ENCODE measurements at regions not wholly inside any gene's neighbourhood (a gene's known extent, or its start where the extent isn't known, plus 50 kb on each side); places are given as distances from the start of the nearest gene placed in this dataset.

- no peaks in the 10 kb centered on the region for H3K27me3 ChIP-seq (replicated peaks; ENCODE audit: insufficient read depth, low read length)
- no peak for DNase-seq
- H3K79me2 ChIP-seq (ENCODE audit: low read length), result no peaks in the 10 kb centered on the region
- H3K27ac ChIP-seq (ENCODE audit: low read length), result no peak overlapping the region
- H3K4me3 ChIP-seq (ENCODE audit: low read length), result no peak overlapping the region
- H2AFZ ChIP-seq (ENCODE audit: low read length), result no peak overlapping the region
- no peaks in the 10 kb centered on the region for H3K4me1 ChIP-seq (ENCODE audit: low read length)
- TF ChIP-seq EZH2 (optimal IDR thresholded peaks at IDR 0.05; ENCODE audit: low read depth, low read length), result no peak
- TF ChIP-seq EZH2phosphoT487 (IDR thresholded peaks at IDR 0.05; ENCODE audit: low read length), result no peak
- no peak for TF ChIP-seq CTCF (IDR thresholded peaks at IDR 0.05; ENCODE audit: low read length)
- no peaks in the 10 kb centered on the region for H4K20me1 ChIP-seq (ENCODE audit: insufficient read depth, low read length)
- no peak overlapping the region for H3K9ac ChIP-seq (ENCODE audit: low read length)
- no peaks in the 10 kb centered on the region for H3K36me3 ChIP-seq (replicated peaks; ENCODE audit: insufficient read depth, low read length)
- no peaks in the 10 kb centered on the region for H3K9me2 ChIP-seq (replicated peaks; ENCODE audit: insufficient read depth, low read length)
- no peak overlapping the region for H3K4me2 ChIP-seq (ENCODE audit: low read depth, low read length)
- no peaks in the 10 kb centered on the region for H3F3A ChIP-seq (ENCODE audit: insufficient read depth, low read length)
- H3K9me3 ChIP-seq (replicated peaks; ENCODE audit: insufficient read depth, low read length), result no peaks in the 10 kb centered on the region
Observed at GRCh38 chr3:124318656-124319055, 326.7 kb upstream of the ROPN1 start.

- TF ChIP-seq EZH2phosphoT487 (IDR thresholded peaks at IDR 0.05; ENCODE audit: low read length) (no peak), CTCF (IDR thresholded peaks at IDR 0.05; ENCODE audit: low read length) (no peak), EZH2 (optimal IDR thresholded peaks at IDR 0.05; ENCODE audit: low read depth, low read length) (no peak)
- H3K36me3 ChIP-seq (replicated peaks; ENCODE audit: insufficient read depth, low read length), result no peaks in the 10 kb centered on the region
- H3K4me2 ChIP-seq (ENCODE audit: low read depth, low read length), result no peak overlapping the region
- no peak overlapping the region for H3K4me3 ChIP-seq (ENCODE audit: low read length)
- H3K79me2 ChIP-seq (ENCODE audit: low read length), result no peaks in the 10 kb centered on the region
- no peaks in the 10 kb centered on the region for H3K9me3 ChIP-seq (replicated peaks; ENCODE audit: insufficient read depth, low read length)
- H3K27me3 ChIP-seq (replicated peaks; ENCODE audit: insufficient read depth, low read length), result no peaks in the 10 kb centered on the region
- no peaks in the 10 kb centered on the region for H3K9me2 ChIP-seq (replicated peaks; ENCODE audit: insufficient read depth, low read length)
- DNase-seq, result no peak
- no peaks in the 10 kb centered on the region for H3F3A ChIP-seq (ENCODE audit: insufficient read depth, low read length)
- no peak overlapping the region for H2AFZ ChIP-seq (ENCODE audit: low read length)
- no peaks in the 10 kb centered on the region for H4K20me1 ChIP-seq (ENCODE audit: insufficient read depth, low read length)
- H3K4me1 ChIP-seq (ENCODE audit: low read length), result no peaks in the 10 kb centered on the region
- H3K9ac ChIP-seq (ENCODE audit: low read length), result no peak overlapping the region
- no peak overlapping the region for H3K27ac ChIP-seq (ENCODE audit: low read length)
Observed at GRCh38 chr3:124320976-124321375, 329.1 kb upstream of the ROPN1 start.

GRCh38 chr3:124322309-124322880 lies 330.5 kb upstream of the ROPN1 start:
- DNase-seq, result no peak
- TF ChIP-seq EZH2 (optimal IDR thresholded peaks at IDR 0.05; ENCODE audit: low read depth, low read length), result no peak
- TF ChIP-seq EZH2phosphoT487 (IDR thresholded peaks at IDR 0.05; ENCODE audit: low read length), result no peak
- no peak for TF ChIP-seq CTCF (IDR thresholded peaks at IDR 0.05; ENCODE audit: low read length)
- H3K4me2 ChIP-seq (ENCODE audit: low read depth, low read length), result no peak overlapping the region
- no peaks in the 10 kb centered on the region for H3K79me2 ChIP-seq (ENCODE audit: low read length)
- no peaks in the 10 kb centered on the region for H3K27me3 ChIP-seq (replicated peaks; ENCODE audit: insufficient read depth, low read length)
- H2AFZ ChIP-seq (ENCODE audit: low read length), result no peak overlapping the region
- H3K9me3 ChIP-seq (replicated peaks; ENCODE audit: insufficient read depth, low read length), result no peaks in the 10 kb centered on the region
- H3K4me3 ChIP-seq (ENCODE audit: low read length), result no peak overlapping the region
- no peaks in the 10 kb centered on the region for H3F3A ChIP-seq (ENCODE audit: insufficient read depth, low read length)
- no peaks in the 10 kb centered on the region for H3K9me2 ChIP-seq (replicated peaks; ENCODE audit: insufficient read depth, low read length)
- no peaks in the 10 kb centered on the region for H4K20me1 ChIP-seq (ENCODE audit: insufficient read depth, low read length)
- no peak overlapping the region for H3K9ac ChIP-seq (ENCODE audit: low read length)
- no peaks in the 10 kb centered on the region for H3K4me1 ChIP-seq (ENCODE audit: low read length)
- H3K36me3 ChIP-seq (replicated peaks; ENCODE audit: insufficient read depth, low read length), result no peaks in the 10 kb centered on the region
- H3K27ac ChIP-seq (ENCODE audit: low read length), result no peak overlapping the region
